8988T (cell line): ENCODE measurements at regions not wholly inside any gene's neighbourhood (a gene's known extent, or its start where the extent isn't known, plus 50 kb on each side); places are given as distances from the start of the nearest gene placed in this dataset.

Source experiments
- DNase-seq: peaks from one replicate; pipeline ENCODE4 v3.0.0; 2011

GRCh38 chr3:74344865-74345440, 269.5 kb downstream of the CNTN3 start:
- DNase-seq: no peak

GRCh38 chr3:74343391-74343790, 271.1 kb downstream of the CNTN3 start:
- DNase-seq: no peak

- no peak for DNase-seq
These were observed 275.5 kb downstream of the CNTN3 start for GRCh38 chr3:74338998-74339397.

GRCh38 chr3:74332165-74332564, 282.3 kb downstream of the CNTN3 start:
- DNase-seq: no peak

GRCh38 chr3:74331711-74332110, 282.7 kb downstream of the CNTN3 start:
- DNase-seq: no peak

- DNase-seq: no peak
These were observed 285.4 kb downstream of the CNTN3 start for GRCh38 chr3:74329096-74329495.

- DNase-seq: no peak
These were observed 286.0 kb downstream of the CNTN3 start for GRCh38 chr3:74328435-74328834.

GRCh38 chr3:74315291-74315690, 299.2 kb downstream of the CNTN3 start:
- DNase-seq: no peak

GRCh38 chr3:74314696-74315095, 299.8 kb downstream of the CNTN3 start:
- DNase-seq: no peak

- no peak for DNase-seq
These were observed 304.7 kb downstream of the CNTN3 start for GRCh38 chr3:74309716-74310115.

GRCh38 chr3:74304424-74304823, 310.0 kb downstream of the CNTN3 start:
- DNase-seq: no peak

GRCh38 chr3:74303711-74304110, 310.7 kb downstream of the CNTN3 start:
- DNase-seq: no peak

- no peak for DNase-seq
These were observed 311.5 kb downstream of the CNTN3 start for GRCh38 chr3:74302969-74303368.

GRCh38 chr3:74302281-74302680, 312.2 kb downstream of the CNTN3 start:
- no peak for DNase-seq

- DNase-seq: no peak
These were observed 313.4 kb downstream of the CNTN3 start for GRCh38 chr3:74301056-74301455.

GRCh38 chr3:74295479-74295878, 319.0 kb downstream of the CNTN3 start:
- DNase-seq: no peak

- no peak for DNase-seq
These were observed 325.7 kb downstream of the CNTN3 start for GRCh38 chr3:74288761-74289160.

GRCh38 chr3:74287557-74287956, 326.9 kb downstream of the CNTN3 start:
- no peak for DNase-seq

- DNase-seq: no peak
These were observed 332.3 kb downstream of the CNTN3 start for GRCh38 chr3:74282202-74282601.

- DNase-seq: no peak
These were observed 332.8 kb downstream of the CNTN3 start for GRCh38 chr3:74281705-74282104.

- no peak for DNase-seq
These were observed 340.7 kb downstream of the CNTN3 start for GRCh38 chr3:74273555-74274402.

GRCh38 chr3:74273091-74273490, 341.4 kb downstream of the CNTN3 start:
- no peak for DNase-seq

- no peak for DNase-seq
These were observed 342.9 kb downstream of the CNTN3 start for GRCh38 chr3:74271541-74271940.

- no peak for DNase-seq
These were observed 344.8 kb downstream of the CNTN3 start for GRCh38 chr3:74269689-74270088.

GRCh38 chr3:74268753-74269152, 345.7 kb downstream of the CNTN3 start:
- no peak for DNase-seq
